GM23338 (cell line): ENCODE measurements at regions not wholly inside any gene's neighbourhood (a gene's known extent, or its start where the extent isn't known, plus 50 kb on each side); places are given as distances from the start of the nearest gene placed in this dataset.

Experiments used
- ATAC-seq: fragments of 200-7000 bp; cut with Tn5 transposase; 3 replicates; pipeline ENCODE4 v1.9.1; 2020
- DNase-seq: peaks from one replicate; pipeline ENCODE4 v3.0.0-alpha.2; 2015; ENCODE audit warnings: low spot score
- H2AFZ ChIP-seq: fragments of 200-600 bp; sonication (generic); 2 replicates; pipeline ENCODE4 v1.8.0; 2016; ENCODE audit warnings: antibody characterized with exemption, mild to moderate bottlenecking, moderate library complexity
- H3F3A ChIP-seq: fragments of 200-600 bp; sonication (generic); replicated peaks from 2 replicates; pipeline ENCODE4 v1.8.0; 2017; ENCODE audit warnings: antibody characterized with exemption, mixed run types, low read depth
- H3K27ac ChIP-seq: fragments of 200-600 bp; sonication (generic); 2 replicates; pipeline ENCODE4 v1.6.1; 2016; ENCODE audit warnings: low read depth
- H3K27me3 ChIP-seq: fragments of 200-600 bp; sonication (generic); 2 replicates; pipeline ENCODE4 v1.8.0; 2016; ENCODE audit warnings: mild to moderate bottlenecking, mixed run types, moderate library complexity; ENCODE audit not compliant: insufficient read depth
- H3K36me3 ChIP-seq: fragments of 200-600 bp; sonication (generic); 2 replicates; pipeline ENCODE4 v1.8.0; 2016; ENCODE audit warnings: mild to moderate bottlenecking; ENCODE audit not compliant: insufficient read depth
- H3K4me1 ChIP-seq: fragments of 200-600 bp; sonication (generic); 2 replicates; pipeline ENCODE4 v1.8.0; 2016; ENCODE audit warnings: mild to moderate bottlenecking, moderate library complexity; ENCODE audit not compliant: insufficient read depth
- H3K4me2 ChIP-seq: fragments of 200-600 bp; sonication (generic); 2 replicates; pipeline ENCODE4 v1.7.1; 2017; ENCODE audit warnings: mixed run types
- H3K4me3 ChIP-seq: fragments of 200-600 bp; sonication (generic); 2 replicates; pipeline ENCODE4 v1.6.1; 2016; ENCODE audit warnings: mixed run types
- H3K79me2 ChIP-seq: fragments of 200-600 bp; sonication (generic); replicated peaks from 2 replicates; pipeline ENCODE4 v1.8.0; 2017; ENCODE audit warnings: mild to moderate bottlenecking; ENCODE audit not compliant: insufficient read depth
- H3K9me2 ChIP-seq: fragments of 200-600 bp; sonication (generic); 2 replicates; pipeline ENCODE4 v1.8.0; 2017; ENCODE audit not compliant: insufficient read depth
- H4K20me1 ChIP-seq: fragments of 200-600 bp; sonication (generic); replicated peaks from 2 replicates; pipeline ENCODE4 v1.8.0; 2017; ENCODE audit warnings: mild to moderate bottlenecking; ENCODE audit not compliant: insufficient read depth
- H3K27ac Mint-ChIP-seq: 2 replicates; pipeline ENCODE4 v1.8.0; 2020; ENCODE audit warnings: inconsistent platforms, mild to moderate bottlenecking, moderate library complexity, mixed read lengths
- H3K27me3 Mint-ChIP-seq: 3 replicates; pipeline ENCODE4 v1.8.0; 2022; ENCODE audit warnings: low read depth, mild to moderate bottlenecking, moderate library complexity, mixed read lengths, inconsistent platforms; ENCODE audit not compliant: insufficient read depth, poor library complexity
- H3K36me3 Mint-ChIP-seq: 3 replicates; pipeline ENCODE4 v1.8.0; 2021; ENCODE audit warnings: low read depth, mild to moderate bottlenecking, inconsistent platforms, moderate library complexity, mixed read lengths
- H3K4me1 Mint-ChIP-seq: 3 replicates; pipeline ENCODE4 v1.8.0; 2020; ENCODE audit warnings: mild to moderate bottlenecking, inconsistent platforms, mixed read lengths
- H3K4me3 Mint-ChIP-seq: 3 replicates; pipeline ENCODE4 v1.8.0; 2021; ENCODE audit warnings: moderate library complexity, mild to moderate bottlenecking, inconsistent platforms, mixed read lengths
- H3K9me3 Mint-ChIP-seq: 3 replicates; pipeline ENCODE4 v1.8.0; 2020; ENCODE audit warnings: moderate library complexity, mild to moderate bottlenecking, inconsistent platforms, mixed read lengths
- CREB1 ChIP-seq: fragments of 250-450 bp; sonication (Bioruptor Pico); IDR thresholded peaks from 2 replicates; pipeline ENCODE4 v1.5.0; 2020; ENCODE audit warnings: low read depth, mild to moderate bottlenecking, moderate library complexity
- CTCF ChIP-seq, 2 experiments: fragments of 200-600 bp in 1 of 2; sonication (generic) in 1 of 2; conservative IDR thresholded peaks; 2 replicates each; pipeline versions ENCODE4 v1.5.1 to v1.6.1; 2016 to 2017; ENCODE audit warnings: antibody characterized with exemption in 2 of 2, low read depth in 2 of 2, mild to moderate bottlenecking in 2 of 2, moderate library complexity in 1 of 2
- ETS1 ChIP-seq: IDR thresholded peaks from 2 replicates; pipeline ENCODE4 v1.6.1; 2016; ENCODE audit warnings: antibody characterized with exemption
- EZH2 ChIP-seq: fragments of 200-600 bp; sonication (generic); IDR thresholded peaks from one replicate; pipeline ENCODE4 v1.8.0; 2017; ENCODE audit warnings: antibody characterized with exemption, mild to moderate bottlenecking, low read depth; ENCODE audit not compliant: unreplicated experiment
- EZH2phosphoT487 ChIP-seq: fragments of 200-600 bp; sonication (generic); IDR thresholded peaks from one replicate; pipeline ENCODE4 v1.8.1; 2018; ENCODE audit warnings: antibody characterized with exemption; ENCODE audit not compliant: unreplicated experiment
- JUNB ChIP-seq: IDR thresholded peaks from one replicate; pipeline ENCODE4 v1.6.1; 2016; ENCODE audit warnings: antibody characterized with exemption; ENCODE audit not compliant: unreplicated experiment
- NANOG ChIP-seq: IDR thresholded peaks from 2 replicates; pipeline ENCODE4 v1.6.1; 2016; ENCODE audit warnings: antibody characterized with exemption, borderline replicate concordance
- POLR2AphosphoS5 ChIP-seq: IDR thresholded peaks from 2 replicates; pipeline ENCODE4 v1.6.1; 2016; ENCODE audit warnings: antibody characterized with exemption, low read depth
- REST ChIP-seq: IDR thresholded peaks from one replicate; pipeline ENCODE4 v1.6.1; 2018; ENCODE audit warnings: antibody characterized with exemption; ENCODE audit not compliant: unreplicated experiment
- STAT1 ChIP-seq: IDR thresholded peaks from one replicate; pipeline ENCODE4 v1.6.1; 2016; ENCODE audit warnings: antibody characterized with exemption; ENCODE audit not compliant: unreplicated experiment
- ZNF114 ChIP-seq: fragments of 250-450 bp; sonication (Bioruptor Pico); IDR thresholded peaks from 2 replicates; pipeline ENCODE4 v1.5.0; 2020; ENCODE audit warnings: mild to moderate bottlenecking, moderate library complexity
- ZNF331 ChIP-seq: fragments of 250-450 bp; sonication (Bioruptor Pico); IDR thresholded peaks from 2 replicates; pipeline ENCODE4 v1.5.0; 2020; ENCODE audit warnings: low read depth, mild to moderate bottlenecking, moderate library complexity
- TF ChIP-seq, protein P1 (sequence below): fragments of 250-450 bp; sonication (Bioruptor Pico); IDR thresholded peaks from 2 replicates; pipeline ENCODE4 v1.5.0; 2020; ENCODE audit warnings: mild to moderate bottlenecking, moderate library complexity

GRCh38 chr16:85522308-85522841 lies 90.7 kb upstream of the GSE1 start:
- Mint-ChIP-seq H3K9me3 (peaks cover 8% of the 10 kb centered on the region; the same call in 1 of the 3 replicates), H3K27ac (no peak overlapping the region; the same call in 1 of the 2 replicates), H3K36me3 (peaks cover 13% of the 10 kb centered on the region), H3K4me3 (no peak overlapping the region; the same call in 2 of the 3 replicates), H3K27me3 (peaks cover 10% of the 10 kb centered on the region), H3K4me1 (peaks cover 44% of the 10 kb centered on the region)
- Histone ChIP-seq H3K36me3 (no peaks in the 10 kb centered on the region), H3K27me3 (no peaks in the 10 kb centered on the region), H3K9me2 (no peaks in the 10 kb centered on the region), H3K4me2 (no peak overlapping the region), H3K4me1 (peaks cover 10% of the 10 kb centered on the region), H3F3A (peaks cover 16% of the 10 kb centered on the region; the same call in 1 of the 2 replicates), H3K27ac (no peak overlapping the region), H4K20me1 (no peaks in the 10 kb centered on the region), H3K79me2 (no peaks in the 10 kb centered on the region), H2AFZ (no peak overlapping the region), H3K4me3 (no peak overlapping the region)
- no peak for DNase-seq
- no peak for TF ChIP-seq STAT1
- TF ChIP-seq JUNB, result no peak
- no peak for TF ChIP-seq CREB1 (CRISPR knock-in tag)
- no peak for TF ChIP-seq CTCF (conservative IDR thresholded peaks at IDR 0.05; ENCODE audit: low read depth in 2 of 2)
- no peak for TF ChIP-seq ZNF114
- no peak for TF ChIP-seq EZH2phosphoT487
- TF ChIP-seq POLR2AphosphoS5, result no peak
- TF ChIP-seq EZH2, result no peak
- no peak for TF ChIP-seq NANOG
- no peak for TF ChIP-seq ZNF331 (CRISPR knock-in tag)
- TF ChIP-seq REST, result no peak
- TF ChIP-seq, protein P1, sequence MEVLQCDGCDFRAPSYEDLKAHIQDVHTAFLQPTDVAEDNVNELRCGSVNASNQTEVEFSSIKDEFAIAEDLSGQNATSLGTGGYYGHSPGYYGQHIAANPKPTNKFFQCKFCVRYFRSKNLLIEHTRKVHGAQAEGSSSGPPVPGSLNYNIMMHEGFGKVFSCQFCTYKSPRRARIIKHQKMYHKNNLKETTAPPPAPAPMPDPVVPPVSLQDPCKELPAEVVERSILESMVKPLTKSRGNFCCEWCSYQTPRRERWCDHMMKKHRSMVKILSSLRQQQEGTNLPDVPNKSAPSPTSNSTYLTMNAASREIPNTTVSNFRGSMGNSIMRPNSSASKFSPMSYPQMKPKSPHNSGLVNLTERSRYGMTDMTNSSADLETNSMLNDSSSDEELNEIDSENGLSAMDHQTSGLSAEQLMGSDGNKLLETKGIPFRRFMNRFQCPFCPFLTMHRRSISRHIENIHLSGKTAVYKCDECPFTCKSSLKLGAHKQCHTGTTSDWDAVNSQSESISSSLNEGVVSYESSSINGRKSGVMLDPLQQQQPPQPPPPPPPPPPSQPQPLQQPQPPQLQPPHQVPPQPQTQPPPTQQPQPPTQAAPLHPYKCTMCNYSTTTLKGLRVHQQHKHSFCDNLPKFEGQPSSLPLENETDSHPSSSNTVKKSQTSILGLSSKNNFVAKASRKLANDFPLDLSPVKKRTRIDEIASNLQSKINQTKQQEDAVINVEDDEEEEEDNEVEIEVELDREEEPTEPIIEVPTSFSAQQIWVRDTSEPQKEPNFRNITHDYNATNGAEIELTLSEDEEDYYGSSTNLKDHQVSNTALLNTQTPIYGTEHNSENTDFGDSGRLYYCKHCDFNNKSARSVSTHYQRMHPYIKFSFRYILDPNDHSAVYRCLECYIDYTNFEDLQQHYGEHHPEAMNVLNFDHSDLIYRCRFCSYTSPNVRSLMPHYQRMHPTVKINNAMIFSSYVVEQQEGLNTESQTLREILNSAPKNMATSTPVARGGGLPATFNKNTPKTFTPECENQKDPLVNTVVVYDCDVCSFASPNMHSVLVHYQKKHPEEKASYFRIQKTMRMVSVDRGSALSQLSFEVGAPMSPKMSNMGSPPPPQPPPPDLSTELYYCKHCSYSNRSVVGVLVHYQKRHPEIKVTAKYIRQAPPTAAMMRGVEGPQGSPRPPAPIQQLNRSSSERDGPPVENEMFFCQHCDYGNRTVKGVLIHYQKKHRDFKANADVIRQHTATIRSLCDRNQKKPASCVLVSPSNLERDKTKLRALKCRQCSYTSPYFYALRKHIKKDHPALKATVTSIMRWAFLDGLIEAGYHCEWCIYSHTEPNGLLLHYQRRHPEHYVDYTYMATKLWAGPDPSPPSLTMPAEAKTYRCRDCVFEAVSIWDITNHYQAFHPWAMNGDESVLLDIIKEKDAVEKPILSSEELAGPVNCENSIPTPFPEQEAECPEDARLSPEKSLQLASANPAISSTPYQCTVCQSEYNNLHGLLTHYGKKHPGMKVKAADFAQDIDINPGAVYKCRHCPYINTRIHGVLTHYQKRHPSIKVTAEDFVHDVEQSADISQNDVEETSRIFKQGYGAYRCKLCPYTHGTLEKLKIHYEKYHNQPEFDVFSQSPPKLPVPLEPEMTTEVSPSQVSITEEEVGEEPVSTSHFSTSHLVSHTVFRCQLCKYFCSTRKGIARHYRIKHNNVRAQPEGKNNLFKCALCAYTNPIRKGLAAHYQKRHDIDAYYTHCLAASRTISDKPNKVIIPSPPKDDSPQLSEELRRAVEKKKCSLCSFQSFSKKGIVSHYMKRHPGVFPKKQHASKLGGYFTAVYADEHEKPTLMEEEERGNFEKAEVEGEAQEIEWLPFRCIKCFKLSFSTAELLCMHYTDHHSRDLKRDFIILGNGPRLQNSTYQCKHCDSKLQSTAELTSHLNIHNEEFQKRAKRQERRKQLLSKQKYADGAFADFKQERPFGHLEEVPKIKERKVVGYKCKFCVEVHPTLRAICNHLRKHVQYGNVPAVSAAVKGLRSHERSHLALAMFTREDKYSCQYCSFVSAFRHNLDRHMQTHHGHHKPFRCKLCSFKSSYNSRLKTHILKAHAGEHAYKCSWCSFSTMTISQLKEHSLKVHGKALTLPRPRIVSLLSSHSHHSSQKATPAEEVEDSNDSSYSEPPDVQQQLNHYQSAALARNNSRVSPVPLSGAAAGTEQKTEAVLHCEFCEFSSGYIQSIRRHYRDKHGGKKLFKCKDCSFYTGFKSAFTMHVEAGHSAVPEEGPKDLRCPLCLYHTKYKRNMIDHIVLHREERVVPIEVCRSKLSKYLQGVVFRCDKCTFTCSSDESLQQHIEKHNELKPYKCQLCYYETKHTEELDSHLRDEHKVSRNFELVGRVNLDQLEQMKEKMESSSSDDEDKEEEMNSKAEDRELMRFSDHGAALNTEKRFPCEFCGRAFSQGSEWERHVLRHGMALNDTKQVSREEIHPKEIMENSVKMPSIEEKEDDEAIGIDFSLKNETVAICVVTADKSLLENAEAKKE, result no peak
- TF ChIP-seq ETS1, result no peak
- no peak for ATAC-seq
